Dermis blood vessel endothelial cell (primary cell): ENCODE measurements at regions not wholly inside any gene's neighbourhood (a gene's known extent, or its start where the extent isn't known, plus 50 kb on each side); places are given as distances from the start of the nearest gene placed in this dataset.

ENCODE experiments used
- DNase-seq: peaks from one replicate; pipeline ENCODE4 v3.0.0; 2010

DNA sequence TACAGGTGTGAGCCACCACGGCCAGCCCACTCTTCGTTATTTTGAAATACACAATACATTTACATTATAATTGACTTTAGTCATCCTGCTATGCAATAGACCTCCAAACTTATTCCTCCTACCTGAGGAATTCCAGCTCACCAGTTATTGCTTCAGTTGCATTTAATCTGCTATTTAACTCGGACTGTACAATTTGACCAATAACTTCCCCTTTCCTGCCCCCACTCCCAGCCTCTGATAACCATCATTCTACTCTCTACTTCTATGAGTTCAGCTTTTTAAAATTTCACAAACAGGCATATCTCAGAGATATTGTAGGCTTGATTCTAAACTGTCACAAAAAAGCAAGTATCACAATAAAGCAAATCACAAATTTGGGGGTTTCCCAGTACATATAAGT lies 157.0 kb downstream of the COPRS start:
- DNase-seq: no peak

DNA sequence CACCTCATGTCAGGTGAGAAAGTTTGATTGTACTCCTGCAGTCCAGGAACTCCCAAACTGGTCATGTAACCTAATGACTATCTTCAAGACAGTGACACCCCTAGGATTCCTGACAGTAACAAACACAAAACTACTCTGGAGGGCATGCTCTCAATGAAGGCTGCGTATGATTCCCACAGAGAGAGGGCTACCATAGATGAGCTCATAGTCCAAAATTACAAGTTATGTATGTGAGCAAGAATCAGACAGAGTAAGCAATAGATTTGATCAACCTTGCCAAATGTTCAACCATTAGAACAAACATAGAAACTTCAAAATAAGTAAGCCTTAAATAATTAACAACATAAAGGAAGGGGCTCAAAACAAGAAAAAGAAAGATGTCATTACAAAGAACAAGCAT lies 158.1 kb downstream of the COPRS start:
- DNase-seq: no peak

DNA sequence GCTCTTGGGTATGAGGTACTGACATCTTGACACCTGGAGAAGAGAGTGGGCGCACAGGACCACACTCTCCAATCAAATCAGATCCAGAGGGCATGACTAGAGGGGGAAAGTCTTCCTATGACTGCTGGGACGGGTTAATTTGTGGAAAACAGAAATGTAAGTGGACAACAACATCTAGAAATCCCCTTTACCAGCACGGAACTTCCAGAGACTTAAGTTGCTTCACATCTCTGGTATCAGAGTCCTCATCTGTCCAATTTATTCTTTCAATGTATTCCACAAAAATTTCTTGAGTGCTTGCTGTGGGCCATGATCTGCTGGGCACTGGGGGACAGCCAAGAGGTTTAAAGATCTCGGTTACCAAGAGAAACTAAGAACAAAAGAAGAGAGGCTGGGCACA lies 159.2 kb downstream of the COPRS start:
- no peak for DNase-seq

DNA sequence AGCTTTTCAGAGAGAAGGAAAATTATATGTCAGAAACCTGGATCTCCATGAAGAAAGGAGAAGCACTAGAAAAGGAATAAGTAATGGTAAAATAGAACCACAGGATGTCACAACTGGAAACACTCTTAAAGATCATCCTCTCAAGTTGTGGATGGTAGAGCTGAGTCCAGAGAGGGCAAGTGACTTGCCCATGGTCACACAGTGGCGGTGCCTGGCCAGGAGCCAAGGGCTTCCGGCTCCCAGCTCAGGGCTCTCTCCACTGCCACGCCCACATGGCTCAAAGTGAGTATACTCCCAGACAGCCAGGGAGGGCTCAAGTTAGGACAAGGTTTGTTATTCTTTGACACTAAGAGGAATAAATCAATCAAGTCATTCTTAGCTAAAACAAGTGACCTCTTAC lies 159.8 kb downstream of the COPRS start:
- DNase-seq: no peak

DNA sequence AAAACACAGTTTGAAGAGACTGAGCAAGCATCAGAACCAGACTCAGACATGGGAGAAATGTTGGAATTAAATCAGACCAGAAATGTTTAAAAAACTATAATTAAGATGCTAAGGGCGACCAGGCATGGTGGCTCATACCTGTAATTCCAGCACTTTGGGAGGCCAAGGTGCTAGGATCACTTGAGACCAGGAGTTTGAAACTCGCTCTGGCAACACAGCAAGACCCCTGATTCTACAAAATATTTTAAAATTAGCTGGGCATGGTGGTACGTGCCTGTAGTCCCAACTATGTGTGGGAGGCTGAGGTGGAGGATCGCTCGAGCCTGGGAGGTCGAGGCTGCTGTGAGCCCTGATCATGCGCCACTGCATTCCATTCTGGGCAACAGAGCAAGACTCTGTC lies 160.3 kb downstream of the COPRS start:
- no peak for DNase-seq

DNA sequence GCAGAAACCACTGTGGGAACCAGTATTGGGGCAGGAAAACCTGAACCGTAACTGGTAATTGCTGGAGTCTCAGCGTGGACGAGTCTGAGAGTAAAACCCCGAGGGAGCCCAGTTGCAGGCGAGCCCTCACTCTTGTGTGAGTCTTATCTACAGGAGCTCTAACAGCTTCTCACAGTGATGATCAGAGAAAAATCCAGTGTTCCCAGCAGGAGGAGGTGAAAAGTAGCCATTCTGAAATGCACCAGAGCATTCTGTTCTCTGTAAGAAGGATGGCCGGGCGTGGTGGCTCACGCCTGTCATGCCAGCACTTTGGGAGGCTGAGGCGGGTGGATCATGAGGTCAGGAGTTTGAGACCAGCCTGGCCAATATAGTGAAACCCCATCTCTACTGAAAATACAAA lies 161.2 kb downstream of the COPRS start:
- DNase-seq: no peak

DNA sequence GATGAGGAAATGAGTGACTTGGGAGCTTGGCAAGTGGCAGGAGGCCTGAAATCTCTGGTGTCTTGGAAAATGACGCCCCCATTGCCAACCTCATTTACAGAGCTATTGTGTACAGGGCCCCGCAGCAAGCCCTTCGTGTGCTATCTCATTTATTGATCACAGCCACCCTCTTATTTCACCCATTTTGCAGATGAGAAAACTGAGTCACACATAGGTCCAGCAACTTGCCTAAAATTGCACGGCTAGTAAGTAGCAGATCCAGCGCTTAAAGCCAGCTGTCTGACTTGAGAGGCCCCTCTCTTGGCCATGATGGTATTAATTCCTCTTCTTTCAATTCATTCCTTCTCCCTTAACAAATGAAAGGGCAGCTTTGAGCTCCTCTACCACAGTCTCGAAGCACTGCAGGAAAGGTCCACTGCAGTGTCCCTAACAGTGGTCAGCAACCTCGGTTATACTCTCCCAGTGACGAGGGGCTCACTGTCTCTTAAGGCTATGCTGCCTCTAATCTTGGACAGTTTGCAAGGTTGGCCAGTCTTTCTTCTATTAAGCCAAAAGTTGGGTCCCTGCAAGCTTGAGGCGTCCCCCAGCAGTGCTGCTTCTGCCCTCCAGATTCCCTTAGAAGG lies 162.2 kb downstream of the COPRS start:
- DNase-seq: no peak

DNA sequence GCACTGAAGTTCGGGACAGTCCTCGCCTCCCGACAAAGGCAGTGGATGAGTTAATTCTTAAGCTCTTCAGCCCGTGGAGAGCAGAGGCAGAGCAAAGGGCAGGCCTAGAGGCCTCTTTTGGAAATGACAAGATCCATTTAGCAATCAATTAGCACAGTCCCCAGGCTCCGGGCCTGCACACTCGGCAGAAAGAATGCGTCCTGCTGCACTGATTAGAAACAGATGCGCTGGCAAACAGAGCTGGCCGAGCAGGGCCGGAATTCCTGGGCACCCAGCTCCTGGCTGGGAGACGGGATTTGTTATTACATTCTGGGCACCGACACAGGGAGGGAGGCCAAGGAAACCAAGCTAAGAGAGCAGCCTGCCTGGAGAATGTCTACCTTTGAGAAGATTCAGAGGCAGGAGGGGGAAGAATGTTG lies 162.9 kb downstream of the COPRS start:
- DNase-seq: no peak

DNA sequence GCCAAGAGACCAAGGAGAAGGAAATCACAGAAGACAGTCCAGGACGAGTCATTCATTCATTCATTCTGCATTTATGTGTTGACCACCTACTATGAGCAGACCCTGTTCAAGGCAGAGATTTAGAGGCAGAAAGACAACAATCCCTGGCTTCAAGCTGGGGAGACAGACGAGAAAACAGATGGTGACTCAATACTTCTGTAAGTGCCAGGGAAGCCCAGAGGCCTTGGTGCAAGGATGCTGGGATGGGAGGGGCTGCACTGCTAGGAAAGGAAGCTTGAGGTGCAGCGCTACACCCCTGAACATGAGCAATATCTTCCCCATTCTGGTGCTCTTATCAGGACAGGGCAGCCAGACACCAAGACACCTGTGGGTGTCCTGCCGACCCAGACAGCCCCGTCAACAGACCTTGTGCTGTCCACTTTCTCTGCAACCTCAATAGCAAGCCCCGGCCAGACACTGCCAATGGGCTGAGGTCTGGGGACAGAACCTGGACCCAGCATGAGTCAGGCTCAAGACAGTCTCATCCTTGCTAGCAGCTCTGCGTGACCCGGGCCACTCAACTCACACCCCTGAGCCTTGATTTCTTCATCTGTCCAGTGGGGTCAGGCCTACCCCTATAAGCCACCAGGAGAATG lies 163.5 kb downstream of the COPRS start:
- no peak for DNase-seq

DNA sequence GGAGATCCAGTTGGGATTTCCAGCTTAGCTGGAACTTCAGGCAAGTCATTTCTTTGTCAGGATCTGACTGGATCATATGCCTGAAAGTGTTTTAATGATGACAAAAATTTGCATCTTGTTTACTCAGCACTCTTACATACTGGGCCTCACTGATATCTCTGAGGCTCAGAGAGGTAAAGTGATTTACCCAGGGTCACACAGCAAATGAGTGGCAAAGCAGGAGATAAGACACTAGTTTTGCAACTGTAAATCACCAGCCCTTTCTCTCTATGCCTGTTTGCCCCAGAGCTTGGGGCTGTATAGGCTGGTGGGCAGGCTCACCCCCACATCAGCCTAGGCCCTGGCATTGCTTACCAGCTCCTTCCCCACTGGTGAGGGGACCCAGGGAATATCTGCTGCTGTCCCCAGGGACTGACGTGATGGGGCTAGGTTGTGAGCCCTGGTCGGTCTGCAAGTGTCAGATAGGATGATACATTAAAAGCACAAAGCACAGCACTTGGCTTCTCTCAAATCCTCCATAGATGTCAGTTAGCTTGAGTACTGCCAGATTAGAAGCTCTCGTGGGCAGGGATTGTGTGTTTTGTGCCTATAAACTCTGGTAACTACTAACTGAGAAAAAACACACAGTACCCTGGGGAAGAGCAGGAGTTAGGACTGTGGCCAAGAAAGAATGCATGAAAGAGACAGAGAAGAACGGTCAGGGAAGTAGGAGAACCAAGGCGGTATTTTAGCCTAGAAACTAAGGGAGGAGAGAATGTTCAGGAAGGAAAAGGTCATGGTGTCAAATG lies 165.4 kb downstream of the COPRS start:
- no peak for DNase-seq

DNA sequence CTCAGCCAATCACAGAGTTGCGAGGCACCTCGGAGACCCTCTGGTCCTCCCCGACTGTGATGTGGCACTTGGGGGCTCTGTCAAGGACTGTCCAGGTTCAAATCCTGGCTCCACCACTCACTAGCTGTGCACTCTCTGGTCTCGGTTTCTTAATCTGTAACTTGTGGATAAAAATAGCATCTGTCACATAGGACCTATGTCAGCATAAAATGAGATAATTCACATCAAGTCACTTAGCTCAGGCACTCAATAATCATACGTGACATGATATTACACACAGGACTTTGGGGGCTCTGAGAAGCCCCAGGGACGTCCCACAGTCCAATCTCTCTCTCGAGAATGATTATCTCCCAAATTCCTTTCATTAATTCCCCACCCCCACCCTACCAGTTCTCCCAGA lies 166.4 kb downstream of the COPRS start:
- DNase-seq: no peak

DNA sequence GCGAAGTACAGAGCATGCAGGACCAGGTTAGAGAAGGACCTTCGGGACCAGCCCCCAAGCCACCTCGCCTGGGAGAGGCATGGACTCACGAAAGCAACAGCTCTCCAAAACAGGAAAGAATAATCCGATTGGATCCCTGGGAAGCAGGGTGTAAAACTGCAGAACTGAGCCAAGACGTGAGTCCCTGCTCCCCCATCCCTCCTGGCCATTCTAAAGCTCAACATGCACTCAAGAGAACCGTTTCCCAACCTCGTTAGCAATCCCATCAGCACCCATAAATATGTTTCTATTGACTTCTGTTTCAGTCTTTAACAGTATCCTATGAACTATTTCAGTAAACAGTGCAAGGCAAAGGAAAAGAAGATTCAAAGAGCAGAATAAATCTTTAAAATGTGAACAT lies 167.0 kb downstream of the COPRS start:
- DNase-seq: no peak

DNA sequence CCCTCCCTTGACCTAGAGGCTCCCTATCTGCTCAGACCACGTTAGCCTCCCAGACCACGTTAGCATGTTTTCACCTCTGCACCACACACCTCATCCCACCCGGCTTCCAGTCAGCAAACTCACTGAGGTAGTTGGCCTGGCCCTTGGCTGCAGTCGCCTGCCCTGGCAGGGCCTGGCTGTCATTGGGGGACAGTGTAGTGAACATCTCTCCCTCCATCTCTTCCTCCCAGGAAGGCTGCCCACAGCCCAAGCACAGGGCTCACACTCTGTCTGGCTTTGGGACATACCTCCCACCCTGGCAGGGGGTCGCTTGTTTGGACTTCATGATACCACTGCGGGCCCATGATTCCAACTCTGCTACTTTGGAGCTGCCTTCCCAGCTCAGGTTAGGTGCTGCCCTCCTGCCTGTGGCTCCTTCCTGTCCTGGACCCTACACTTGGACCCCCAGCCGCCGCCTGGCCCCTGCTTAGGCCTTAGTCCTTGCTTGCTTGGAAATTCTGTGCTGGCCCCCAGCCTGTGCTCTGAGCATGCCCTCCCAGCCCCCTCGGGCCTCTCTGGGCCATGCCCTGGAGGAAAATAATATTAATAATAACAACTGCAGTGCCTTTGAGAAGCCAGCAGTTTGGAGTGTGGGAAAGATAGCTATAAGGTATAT lies 167.7 kb downstream of the COPRS start:
- DNase-seq: no peak

DNA sequence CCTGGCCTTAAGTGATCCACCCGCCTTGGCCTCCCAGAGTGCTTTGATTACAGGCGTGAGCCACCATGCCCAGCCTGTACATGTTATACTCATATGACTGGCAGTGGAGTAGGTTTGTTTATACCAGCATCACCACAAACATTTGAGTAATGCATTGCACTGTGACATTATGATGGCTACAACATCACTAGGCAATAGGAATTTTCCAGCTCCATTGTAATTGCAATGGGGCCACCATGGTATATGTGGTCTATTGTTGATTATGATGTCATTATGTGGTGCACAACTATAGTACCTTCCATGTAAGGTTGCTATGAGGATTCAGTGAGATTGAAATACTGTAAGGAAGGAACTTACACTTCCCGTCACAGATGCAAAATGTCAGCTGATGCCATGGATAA lies 168.9 kb downstream of the COPRS start:
- DNase-seq: no peak

DNA sequence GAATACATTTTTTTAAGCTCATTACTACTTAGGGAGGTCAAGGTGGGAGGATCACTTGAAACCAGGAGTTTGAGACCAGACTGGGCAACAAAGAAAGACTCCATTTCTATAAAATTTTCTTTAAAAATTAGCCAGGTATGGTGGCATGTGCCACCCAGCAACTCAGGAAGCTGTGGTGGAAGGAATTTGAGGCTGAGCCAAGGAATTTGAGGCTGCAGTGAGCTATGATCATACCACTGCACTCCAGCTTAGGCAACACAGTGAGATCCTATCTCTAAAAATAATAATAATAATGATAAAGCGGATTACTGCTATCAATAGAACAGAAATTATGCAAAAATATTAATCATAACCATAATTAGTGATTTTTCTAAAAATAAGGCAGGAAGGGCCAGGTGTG lies 170.3 kb downstream of the COPRS start:
- no peak for DNase-seq

DNA sequence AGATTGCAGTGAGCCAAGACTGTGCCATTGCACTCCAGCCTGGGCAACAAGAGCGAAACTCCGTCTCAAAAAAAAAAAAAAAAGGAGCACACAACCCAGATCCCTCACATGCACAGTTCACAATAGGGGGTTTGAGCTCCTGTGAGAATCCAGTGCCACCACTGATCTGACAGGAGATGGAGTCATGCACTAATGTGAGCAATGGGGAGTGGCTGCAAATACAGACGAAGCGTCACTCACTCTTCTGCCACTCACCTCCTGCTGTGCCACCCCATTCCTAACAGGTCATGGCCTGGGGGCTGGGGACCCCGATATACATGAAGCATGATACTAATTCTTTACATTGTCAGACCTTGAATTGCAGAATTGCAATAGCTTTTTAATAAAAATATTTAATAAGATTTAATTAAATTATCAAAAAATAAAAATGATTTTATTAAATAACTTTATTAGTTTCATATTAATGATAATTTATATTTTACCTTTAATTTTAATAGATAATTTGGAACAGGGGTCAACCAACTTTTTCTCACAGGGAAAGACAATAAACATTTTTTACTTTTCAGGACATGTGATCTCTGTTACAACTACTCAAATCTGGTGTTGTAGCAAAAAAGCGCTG lies 171.4 kb downstream of the COPRS start:
- no peak for DNase-seq

DNA sequence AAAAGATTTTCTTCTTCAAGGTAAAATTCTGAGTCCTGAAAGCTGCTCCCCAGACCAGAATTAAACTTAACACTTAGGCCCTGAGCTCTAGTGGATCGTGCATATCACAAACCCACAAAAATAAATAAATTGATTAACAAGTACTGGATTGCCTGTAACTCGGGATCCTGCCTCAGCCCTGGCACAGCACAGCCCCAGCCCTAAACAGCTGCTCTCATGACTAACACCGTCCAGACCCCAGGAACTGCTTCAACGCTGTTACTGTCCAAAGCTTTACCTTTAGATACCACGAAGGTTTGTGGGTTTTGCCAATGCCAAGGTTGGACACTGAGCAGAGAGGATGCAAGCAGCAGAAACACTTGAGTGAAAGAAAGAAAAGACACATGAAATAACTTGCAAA lies 172.5 kb downstream of the COPRS start:
- DNase-seq: no peak

DNA sequence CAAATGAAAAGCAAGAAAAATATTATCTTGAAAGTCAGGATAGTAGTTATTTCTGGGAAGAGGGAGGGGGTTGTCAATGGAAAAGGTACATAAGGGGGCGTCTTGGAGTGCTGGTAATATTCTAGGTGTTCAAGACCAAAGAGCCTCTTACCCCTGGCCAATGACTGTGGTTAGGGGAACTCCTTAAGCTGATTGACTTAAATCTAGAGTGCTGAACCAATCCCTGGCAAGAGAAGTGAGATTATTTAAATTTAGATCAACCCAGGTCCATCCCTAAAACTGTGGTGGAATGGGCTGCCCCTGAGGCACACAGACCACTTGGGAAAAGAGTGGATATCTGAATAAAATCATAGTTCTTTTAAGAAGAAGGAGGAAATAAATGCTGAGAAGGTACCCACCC lies 174.1 kb downstream of the COPRS start:
- no peak for DNase-seq

DNA sequence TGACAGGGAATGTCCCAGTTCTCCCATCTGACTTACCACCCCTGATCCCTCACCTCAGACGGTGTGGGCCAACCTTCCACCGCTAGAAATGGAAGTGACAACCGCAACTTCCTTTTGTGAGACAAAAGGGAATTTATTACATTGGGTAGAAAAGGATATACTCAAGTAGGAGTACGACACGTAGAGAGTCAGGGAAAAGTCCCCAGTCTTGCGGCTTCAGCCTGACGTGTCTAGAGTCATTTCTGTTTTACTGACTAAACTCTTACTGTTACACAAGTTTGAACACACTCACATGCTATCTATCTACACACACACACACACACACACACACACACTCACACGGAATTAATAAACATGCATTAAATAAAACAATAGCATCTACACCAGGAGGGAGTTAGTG lies 178.9 kb downstream of the COPRS start:
- DNase-seq: no peak

DNA sequence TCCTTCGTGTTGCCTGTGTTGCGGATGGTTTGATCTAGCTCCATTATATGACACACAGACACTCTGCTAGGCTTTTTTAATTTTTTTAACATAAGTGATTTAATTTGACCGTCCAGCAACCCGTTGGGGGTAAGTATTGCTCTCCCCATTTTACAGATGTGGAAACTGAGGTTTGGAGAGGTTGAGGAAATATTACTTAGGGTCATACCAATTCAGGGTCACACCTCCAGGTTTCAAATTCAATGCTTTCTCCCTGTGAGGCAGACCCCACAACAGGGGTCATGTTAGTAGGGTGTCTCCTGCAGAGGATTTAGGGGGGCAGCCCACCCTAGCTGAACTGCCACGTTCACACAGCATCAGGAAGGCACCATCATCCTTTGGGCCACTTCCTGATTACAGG lies 179.4 kb downstream of the COPRS start:
- DNase-seq: no peak

DNA sequence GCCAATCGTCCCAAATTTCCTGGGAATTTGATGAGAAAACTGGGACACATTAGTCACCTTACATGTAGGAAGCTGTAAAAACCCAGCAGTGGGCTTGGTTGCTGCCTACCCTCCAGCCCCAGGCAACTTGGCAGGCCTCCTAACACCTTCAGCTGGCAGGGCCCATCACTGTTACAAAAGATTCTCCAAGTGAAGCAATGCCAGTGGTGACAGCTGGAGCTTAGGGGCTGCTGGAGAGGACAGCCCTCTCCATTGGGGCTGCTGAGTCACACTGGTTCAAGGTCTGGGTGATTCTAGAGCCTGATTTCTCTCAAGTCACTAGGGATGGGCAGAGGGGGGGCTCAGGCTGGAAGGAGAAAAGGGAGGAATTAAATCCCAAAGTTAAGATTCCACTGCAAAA lies 180.6 kb downstream of the COPRS start:
- DNase-seq: no peak

DNA sequence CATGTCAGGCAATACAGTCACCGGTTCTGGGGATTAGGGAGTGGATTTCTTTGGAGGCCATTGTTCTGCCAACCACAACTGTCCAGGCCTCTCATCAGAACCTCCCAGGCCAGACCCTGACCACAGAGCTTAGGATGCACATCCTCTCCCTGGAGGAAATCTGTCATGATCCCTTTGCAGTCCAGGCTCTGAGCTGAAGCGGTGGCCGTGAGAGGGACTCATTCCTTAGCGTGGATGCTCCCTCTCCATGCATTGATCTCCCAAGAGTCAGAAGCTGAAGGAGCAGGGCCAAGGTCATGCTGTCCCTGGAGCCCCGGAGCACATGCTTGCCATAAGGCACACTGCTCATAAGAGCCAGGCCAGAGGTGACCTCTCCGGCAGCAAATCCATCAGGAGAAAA lies 181.4 kb downstream of the COPRS start:
- DNase-seq: no peak

DNA sequence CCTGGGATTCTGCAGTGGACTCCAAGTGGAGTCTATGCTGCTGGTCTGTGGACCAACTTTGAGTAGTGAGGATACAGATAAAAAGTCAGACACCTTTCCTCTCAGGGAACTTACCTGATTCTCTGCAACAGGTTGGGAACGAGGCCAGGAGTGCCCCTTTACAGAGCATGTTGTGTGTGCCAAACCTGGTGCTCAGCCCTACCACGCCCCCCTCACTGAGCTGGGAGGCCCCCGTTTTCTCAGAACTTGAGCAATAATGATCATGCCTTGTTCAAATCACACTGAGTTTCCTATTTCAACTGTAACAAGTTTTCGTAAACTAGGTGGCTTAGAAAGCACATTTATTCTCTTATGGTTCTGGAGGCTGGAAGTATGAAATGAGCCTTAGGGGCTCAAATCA lies 182.0 kb downstream of the COPRS start:
- no peak for DNase-seq
